C4-2B (cell line): ENCODE measurements at regions not wholly inside any gene's neighbourhood (a gene's known extent, or its start where the extent isn't known, plus 50 kb on each side); places are given as distances from the start of the nearest gene placed in this dataset.

Experiments used
- H3K27ac ChIP-seq: fragments of 450-650 bp; 2 replicates; pipeline ENCODE4 v1.5.1; 2017
- CTCF ChIP-seq: fragments of 450-650 bp; conservative IDR thresholded peaks from 2 replicates; pipeline ENCODE4 v1.5.1; 2017; ENCODE audit warnings: mild to moderate bottlenecking
- ZFX ChIP-seq: fragments of 450-650 bp; IDR thresholded peaks from 2 replicates; pipeline ENCODE4 v1.6.1; 2017

DNA sequence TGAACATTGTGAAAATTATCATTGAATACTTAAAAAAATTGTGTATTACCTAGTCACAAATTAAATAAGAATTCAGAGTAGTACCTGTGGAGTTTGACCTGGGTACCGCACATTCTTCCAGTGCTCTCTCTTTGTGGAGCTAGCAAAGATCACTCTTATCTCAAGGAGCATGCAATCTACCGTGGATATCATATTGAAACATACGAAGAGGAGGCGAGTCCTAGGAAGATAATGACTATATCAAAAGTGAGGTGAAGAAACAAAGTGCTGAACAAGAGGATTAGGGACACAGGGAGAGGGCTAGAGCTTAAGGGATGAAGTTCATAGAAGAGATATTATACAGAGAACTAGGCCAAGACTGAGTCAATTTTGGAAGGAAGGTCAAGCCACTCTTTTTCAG, 55.9 kb upstream of the NR3C1 start:
- no peak overlapping the region for H3K27ac ChIP-seq
- TF ChIP-seq CTCF = no peak
- no peak for TF ChIP-seq ZFX

GRCh38 chr5:143456952-143457547, 53.6 kb upstream of the NR3C1 start:
- H3K27ac ChIP-seq = no peak overlapping the region
- TF ChIP-seq CTCF (no peak), ZFX (no peak)

DNA sequence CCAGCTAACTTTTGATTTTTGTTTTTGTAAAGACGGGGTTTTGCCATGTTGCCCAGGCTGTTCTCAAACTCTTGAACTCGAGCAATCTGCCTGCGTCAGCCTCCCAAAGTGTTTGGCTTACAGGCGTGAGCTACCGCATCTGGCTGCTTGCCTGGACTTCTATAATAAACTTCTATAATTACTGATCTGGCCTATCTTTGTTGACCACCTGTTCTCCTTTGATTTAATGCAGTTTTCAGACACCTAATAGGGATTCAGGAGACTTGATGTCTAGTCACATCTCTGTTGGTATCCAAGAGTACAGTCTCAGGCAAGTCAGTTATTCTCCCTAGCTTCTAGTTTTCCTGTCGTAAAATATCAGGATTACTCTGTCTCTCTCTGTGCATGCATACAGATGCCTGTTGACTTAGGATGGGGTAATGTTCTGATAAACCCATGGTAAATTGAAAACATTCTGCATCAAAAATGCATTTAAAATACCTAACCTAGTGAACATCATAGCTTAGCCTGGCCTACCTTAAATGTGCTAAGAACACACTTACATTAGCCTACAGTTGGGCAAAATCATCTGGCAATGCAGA, 51.5 kb upstream of the NR3C1 start:
- no peak overlapping the region for H3K27ac ChIP-seq
- TF ChIP-seq ZFX = no peak
- TF ChIP-seq CTCF = no peak

- H3K27ac ChIP-seq = no peak overlapping the region
- TF ChIP-seq CTCF = no peak
These were observed 50.2 kb upstream of the NR3C1 start for GRCh38 chr5:143453720-143454119.
